GM12878 (cell line): ENCODE measurements at regions not wholly inside any gene's neighbourhood (a gene's known extent, or its start where the extent isn't known, plus 50 kb on each side); places are given as distances from the start of the nearest gene placed in this dataset.

ENCODE experiments used
- ATAC-seq: fragments of 200-7000 bp; cut with Tn5 transposase; 3 replicates; pipeline ENCODE4 v1.9.1; 2020; ENCODE audit warnings: mild to moderate bottlenecking, moderate library complexity
- BruUV-seq: library from RNA; stranded (reverse); fragments of 400-500 nt; replicated peaks from 2 replicates; lab custom pipeline; 2021; lab: Mats Ljungman, UMichigan
- CTCF ChIA-PET: fragments of 300-600 bp; sonication (Branson Sonifier 250); formaldehyde crosslinking; extraction: SDS; loops from one replicate; lab custom pipeline; 2021; ENCODE audit warnings: inconsistent platforms; lab: Yijun Ruan, JAX
- POLR2A ChIA-PET: fragments of 350-600 bp; formaldehyde crosslinking; extraction: SDS; loops from one replicate; lab custom pipeline; 2021; ENCODE audit warnings: inconsistent platforms; lab: Charles Lee
- RAD21 ChIA-PET: fragments of 300-600 bp; sonication (Branson Sonifier 250); formaldehyde crosslinking; loops from one replicate; lab custom pipeline; 2023; ENCODE audit warnings: antibody characterized with exemption; ENCODE audit not compliant: unreplicated experiment; lab: Charles Lee
- SMC1A ChIA-PET: fragments of 300-600 bp; sonication (Branson Sonifier 250); formaldehyde crosslinking; loops from one replicate; lab custom pipeline; 2023; ENCODE audit not compliant: unreplicated experiment, uncharacterized antibody; lab: Charles Lee
- DNase-seq: peaks from one replicate; pipeline ENCODE4 v3.0.0-alpha.2; 2011; ENCODE audit warnings: low read depth, low spot score
- FAIRE-seq: peaks from 3 replicates; lab custom pipeline; 2011; peaks lifted over from hg19 to GRCh38; lab: Jason Lieb, UNC
- H2AFZ ChIP-seq: 2 replicates; pipeline ENCODE4 v1.6.0; 2011; ENCODE audit warnings: low read depth, low read length, control low read depth; ENCODE audit not compliant: control insufficient read depth
- H3K27ac ChIP-seq: 2 replicates; pipeline ENCODE4 v1.5.1; 2011; ENCODE audit warnings: control low read depth; ENCODE audit not compliant: control insufficient read depth, insufficient read depth
- H3K27me3 ChIP-seq, 2 experiments: replicated peaks in 1 of 2; 2 replicates each; pipeline versions ENCODE4 v1.6.0 to v1.6.1; 2011; ENCODE audit warnings: low read length in 1 of 2; ENCODE audit not compliant: control insufficient read depth in 2 of 2, insufficient read depth in 2 of 2
- H3K36me3 ChIP-seq, 2 experiments: 2 replicates each; pipeline ENCODE4 v1.5.1; 2011; ENCODE audit warnings: low read length in 1 of 2; ENCODE audit not compliant: control insufficient read depth in 2 of 2, insufficient read depth in 2 of 2
- H3K4me1 ChIP-seq: 2 replicates; pipeline ENCODE4 v1.6.1; 2011; ENCODE audit warnings: mild to moderate bottlenecking, low read length, moderate library complexity, mixed read lengths; ENCODE audit not compliant: control insufficient read depth, insufficient read depth
- H3K4me2 ChIP-seq: 2 replicates; pipeline ENCODE4 v1.6.0; 2011; ENCODE audit warnings: control low read depth; ENCODE audit not compliant: control insufficient read depth, insufficient read depth
- H3K4me3 ChIP-seq: fragments of 200-600 bp; sonication (generic); 2 replicates; pipeline ENCODE4 v1.5.1; 2016
- H3K79me2 ChIP-seq: 2 replicates; pipeline ENCODE4 v1.6.0; 2011; ENCODE audit warnings: low read length; ENCODE audit not compliant: control insufficient read depth, insufficient read depth
- H3K9ac ChIP-seq: 2 replicates; pipeline ENCODE4 v1.8.0; 2011; ENCODE audit warnings: low read length, control low read depth, mixed read lengths; ENCODE audit not compliant: control insufficient read depth, insufficient read depth
- H3K9me3 ChIP-seq: replicated peaks from 3 replicates; pipeline ENCODE4 v1.5.1; 2011; ENCODE audit warnings: mild to moderate bottlenecking, low read length; ENCODE audit not compliant: control insufficient read depth, insufficient read depth
- H4K20me1 ChIP-seq: 2 replicates; pipeline ENCODE4 v1.6.0; 2011; ENCODE audit not compliant: control insufficient read depth, insufficient read depth
- BCL3 ChIP-seq: IDR thresholded peaks from 2 replicates; pipeline ENCODE4 v1.6.1; 2011; ENCODE audit warnings: borderline replicate concordance, low read depth, mild to moderate bottlenecking, moderate library complexity, low read length; ENCODE audit not compliant: insufficient read depth, poor library complexity, severe bottlenecking
- CHD2 ChIP-seq: IDR thresholded peaks from 2 replicates; pipeline ENCODE4 v1.6.1; 2011; ENCODE audit warnings: low read depth, low read length, improper control_type of control experiment, borderline replicate concordance
- IKZF1 ChIP-seq: fragments of 450-650 bp; conservative IDR thresholded peaks from 2 replicates; pipeline ENCODE4 v1.6.1; 2017; ENCODE audit warnings: antibody characterized with exemption, mild to moderate bottlenecking
- RBBP5 ChIP-seq: fragments of 200-600 bp; sonication (generic); conservative IDR thresholded peaks from 2 replicates; pipeline ENCODE4 v1.6.1; 2016
- RFX5 ChIP-seq: IDR thresholded peaks from 2 replicates; pipeline ENCODE4 v1.6.1; 2011; ENCODE audit warnings: low read depth, low read length, improper control_type of control experiment
- SIN3A ChIP-seq: IDR thresholded peaks from 2 replicates; pipeline ENCODE4 v1.6.1; 2012; ENCODE audit warnings: low read depth, low read length, improper control_type of control experiment
- ZNF217 ChIP-seq: fragments of 450-650 bp; IDR thresholded peaks from 2 replicates; pipeline ENCODE4 v1.6.1; 2017; ENCODE audit warnings: antibody characterized with exemption, mild to moderate bottlenecking
- WGBS: methylation state at CpG from one replicate; pipeline ENCODE4 v1.1.6; 2016; ENCODE audit warnings: low lambda C conversion rate; ENCODE audit not compliant: insufficient replicate concordance, insufficient coverage; ENCODE audit errors: missing lambda C conversion rate; 5-methylcytosine and 5-hydroxymethylcytosine counted together
- in situ Hi-C: fragments of 300-500 bp; cut with MboI; formaldehyde crosslinking; loops from 9 replicates; pipeline ENCODE4 v1.14.3; 2018; ENCODE audit warnings: mixed read lengths
- intact Hi-C: fragments of 100-400 bp; cut with micrococcal nuclease; formaldehyde crosslinking; loops from one replicate; pipeline ENCODE4 v1.14.2; 2022; ENCODE audit not compliant: unreplicated experiment

DNA sequence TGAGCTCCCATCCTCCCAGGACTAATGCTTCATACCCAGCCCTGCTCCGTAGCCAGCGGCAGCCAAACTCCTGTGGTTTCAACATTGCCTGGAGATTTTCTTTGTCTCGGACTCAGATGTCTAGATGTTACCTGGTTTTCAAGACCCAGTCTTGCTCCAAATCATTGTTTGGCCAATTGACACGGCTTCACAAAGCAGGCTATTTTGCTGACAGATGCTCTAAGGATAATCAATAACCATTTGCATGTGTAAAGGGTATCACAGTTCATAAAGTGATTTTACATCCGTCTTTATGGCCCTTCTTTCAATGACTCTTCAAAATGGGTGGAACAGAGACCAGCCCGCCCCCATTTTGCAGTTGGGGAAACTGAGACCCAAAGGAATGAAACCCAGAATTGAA lies 153.4 kb downstream of the SALL1 start (continued):
- TF ChIP-seq BCL3 (no peak), RBBP5 (no peak), RFX5 (no peak), ZNF217 (no peak), SIN3A (no peak), IKZF1 (no peak)

DNA sequence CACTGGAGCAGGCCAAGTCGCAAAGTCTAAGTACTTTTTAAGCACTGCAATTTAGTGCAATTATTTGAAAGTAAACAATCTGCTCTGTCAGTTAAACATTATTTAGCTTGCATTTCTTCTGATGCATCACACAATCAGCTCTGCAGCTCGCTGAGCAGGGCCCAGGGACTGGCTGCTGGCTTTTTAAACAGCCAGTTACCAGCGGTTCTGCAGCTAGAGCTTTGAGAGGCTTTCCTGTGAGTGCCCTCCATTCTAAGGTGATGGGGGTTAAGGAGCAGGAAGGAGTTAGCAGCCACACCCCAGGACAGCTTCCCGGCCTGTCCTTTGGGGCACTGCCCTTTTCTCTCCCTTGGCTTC lies 154.3 kb downstream of the SALL1 start:
- no peak for TF ChIP-seq CHD2
- Histone ChIP-seq H3K27me3 (no peaks in the 10 kb centered on the region; a peak in 1 of 4 replicates), H3K79me2 (no peaks in the 10 kb centered on the region), H2AFZ (no peak overlapping the region), H4K20me1 (no peaks in the 10 kb centered on the region), H3K27ac (no peak overlapping the region), H3K4me1 (no peaks in the 10 kb centered on the region), H3K4me3 (no peak overlapping the region), H3K9me3 (no peaks in the 10 kb centered on the region), H3K9ac (no peak overlapping the region), H3K36me3 (no peaks in the 10 kb centered on the region), H3K4me2 (no peak overlapping the region)
- ATAC-seq (no peak), FAIRE-seq (no peak), DNase-seq (no peak)
- intact Hi-C loops, result no loop called here
- RAD21 ChIA-PET, result interaction anchor here (1.1 kb wide), 1 partner anchor 763 kb away, joined by 3 read pairs; no protein-coding TSS in a partner anchor
- BruUV-seq, result no TSS peak
- POLR2A ChIA-PET, result no interaction called here
- in situ Hi-C loops, result no loop called here
- 0% methylated on average over 3 of the region's 4 CpGs for WGBS
- SMC1A ChIA-PET, result no interaction called here
- CTCF ChIA-PET, result no interaction called here
